Fibroblast of lung (primary cell): ENCODE measurements at regions not wholly inside any gene's neighbourhood (a gene's known extent, or its start where the extent isn't known, plus 50 kb on each side); places are given as distances from the start of the nearest gene placed in this dataset.

Experiments used
- CTCF ChIP-seq, 2 donors: IDR thresholded peaks in 1 of 2; conservative IDR thresholded peaks in 1 of 2; 1 replicate in 1 of 2; 2 replicates in 1 of 2; pipeline ENCODE4 v1.5.1; 2011 to 2012; ENCODE audit warnings: low read length in 2 of 2, control low read depth in 1 of 2, inconsistent platforms in 1 of 2, low read depth in 1 of 2, mild to moderate bottlenecking in 1 of 2
- EZH2 ChIP-seq: IDR thresholded peaks from 2 replicates; pipeline ENCODE4 v1.5.1; 2012; ENCODE audit warnings: low read length, control low read depth, mild to moderate bottlenecking; ENCODE audit errors: missing control alignments

GRCh38 chr6:139847457-139847813 lies 473.0 kb upstream of the CITED2 start:
- no peak for TF ChIP-seq CTCF (conservative IDR thresholded peaks at IDR 0.05 in 1 of 2, IDR thresholded peaks at IDR 0.05 in 1 of 2; ENCODE audit: low read depth in 1 of 2, low read length in 2 of 2)
- TF ChIP-seq EZH2: no peak
